ENCODE measurements at regions not wholly inside any gene's neighbourhood (a gene's known extent, or its start where the extent isn't known, plus 50 kb on each side); places are given as distances from the start of the nearest gene placed in this dataset.

- TF ChIP-seq CTCF (IDR thresholded peaks at IDR 0.05; ENCODE audit: insufficient read depth, low read depth, low read length) (no peak), EZH2 (IDR thresholded peaks at IDR 0.05; ENCODE audit: insufficient read depth, low read length) (no peak)
Observed at GRCh38 chr7:68434857-68435256, 1163.4 kb upstream of the AUTS2 start.

All from astrocyte (in vitro differentiated cells and primary cell).